Karpas-422 (cell line): ENCODE measurements at regions not wholly inside any gene's neighbourhood (a gene's known extent, or its start where the extent isn't known, plus 50 kb on each side); places are given as distances from the start of the nearest gene placed in this dataset.

Experiments used
- DNase-seq: peaks from one replicate; pipeline ENCODE4 v3.0.0-alpha.2; 2015
- H2AFZ ChIP-seq: fragments of 200-600 bp; sonication (generic); 2 replicates; pipeline ENCODE4 v1.6.1; 2014; ENCODE audit warnings: antibody characterized with exemption, low read length, mixed read lengths
- H3K27ac ChIP-seq: fragments of 200-600 bp; sonication (generic); 2 replicates; pipeline ENCODE4 v1.5.1; 2014; ENCODE audit warnings: mild to moderate bottlenecking, low read length, moderate library complexity
- H3K27me3 ChIP-seq: fragments of 200-600 bp; sonication (generic); 2 replicates; pipeline ENCODE4 v1.6.1; 2014; ENCODE audit warnings: low read length, mixed read lengths
- H3K36me3 ChIP-seq: fragments of 200-600 bp; sonication (generic); 2 replicates; pipeline ENCODE4 v1.6.1; 2014; ENCODE audit warnings: low read length, mixed read lengths; ENCODE audit not compliant: insufficient read depth
- H3K4me1 ChIP-seq: fragments of 200-600 bp; sonication (generic); 2 replicates; pipeline ENCODE4 v1.6.1; 2014; ENCODE audit warnings: mild to moderate bottlenecking, low read length, mixed read lengths
- H3K4me2 ChIP-seq: fragments of 200-600 bp; sonication (generic); 2 replicates; pipeline ENCODE4 v1.6.1; 2014; ENCODE audit warnings: low read length, low read depth, mild to moderate bottlenecking; ENCODE audit not compliant: poor library complexity, severe bottlenecking
- H3K4me3 ChIP-seq: fragments of 200-600 bp; sonication (generic); 2 replicates; pipeline ENCODE4 v1.5.1; 2014; ENCODE audit warnings: mild to moderate bottlenecking, antibody characterized with exemption, low read length, mixed read lengths
- H3K79me2 ChIP-seq: fragments of 200-600 bp; sonication (generic); 2 replicates; pipeline ENCODE4 v1.6.1; 2014; ENCODE audit warnings: mild to moderate bottlenecking, low read length, mixed read lengths
- H3K9ac ChIP-seq: fragments of 200-600 bp; sonication (generic); 2 replicates; pipeline ENCODE4 v1.6.0; 2014; ENCODE audit warnings: low read length
- H3K9me2 ChIP-seq: fragments of 200-600 bp; sonication (generic), shearing (Covaris generic); replicated peaks from 2 replicates; pipeline ENCODE4 v1.6.0; 2014; ENCODE audit warnings: mild to moderate bottlenecking, low read length, moderate library complexity; ENCODE audit not compliant: insufficient read depth
- H3K9me3 ChIP-seq: fragments of 300-700, 200-600 bp; sonication (generic); 2 replicates; pipeline ENCODE4 v1.6.1; 2014; ENCODE audit warnings: low read length, mixed read lengths
- H4K20me1 ChIP-seq: fragments of 200-600 bp; sonication (generic); 2 replicates; pipeline ENCODE4 v1.6.1; 2014; ENCODE audit warnings: mild to moderate bottlenecking, antibody characterized with exemption, low read length, low read depth; ENCODE audit not compliant: insufficient read depth

GRCh38 chr5:104942735-104943134, 1380.1 kb upstream of the NUDT12 start:
- H3K9ac ChIP-seq, result no peak overlapping the region
- peaks cover 22% of the 10 kb centered on the region for H3K9me3 ChIP-seq
- H3K36me3 ChIP-seq, result no peaks in the 10 kb centered on the region
- H3K27ac ChIP-seq, result no peak overlapping the region
- H3K4me1 ChIP-seq, result no peaks in the 10 kb centered on the region
- no peaks in the 10 kb centered on the region for H3K27me3 ChIP-seq
- DNase-seq, result no peak
- H3K79me2 ChIP-seq, result no peaks in the 10 kb centered on the region
- no peak overlapping the region for H3K4me2 ChIP-seq
- H2AFZ ChIP-seq, result no peak overlapping the region
- H4K20me1 ChIP-seq, result no peaks in the 10 kb centered on the region
- no peaks in the 10 kb centered on the region for H3K9me2 ChIP-seq
- no peak overlapping the region for H3K4me3 ChIP-seq

- no peak for DNase-seq
- Histone ChIP-seq H4K20me1 (no peaks in the 10 kb centered on the region), H3K9me3 (peaks cover 24% of the 10 kb centered on the region), H3K9ac (no peak overlapping the region), H3K79me2 (no peaks in the 10 kb centered on the region), H3K27ac (no peak overlapping the region), H2AFZ (no peak overlapping the region), H3K4me2 (no peak overlapping the region), H3K4me3 (no peak overlapping the region), H3K9me2 (no peaks in the 10 kb centered on the region), H3K27me3 (no peaks in the 10 kb centered on the region), H3K4me1 (no peaks in the 10 kb centered on the region), H3K36me3 (no peaks in the 10 kb centered on the region)
Observed at GRCh38 chr5:104941030-104941645, 1378.5 kb upstream of the NUDT12 start.

- no peaks in the 10 kb centered on the region for H3K27me3 ChIP-seq
- no peak overlapping the region for H3K4me3 ChIP-seq
- no peak overlapping the region for H2AFZ ChIP-seq
- no peaks in the 10 kb centered on the region for H3K36me3 ChIP-seq
- no peaks in the 10 kb centered on the region for H4K20me1 ChIP-seq
- no peaks in the 10 kb centered on the region for H3K9me2 ChIP-seq
- H3K4me2 ChIP-seq, result no peak overlapping the region
- no peak overlapping the region for H3K27ac ChIP-seq
- no peaks in the 10 kb centered on the region for H3K4me1 ChIP-seq
- H3K9ac ChIP-seq, result no peak overlapping the region
- peaks cover 37% of the 10 kb centered on the region for H3K9me3 ChIP-seq
- H3K79me2 ChIP-seq, result no peaks in the 10 kb centered on the region
- no peak for DNase-seq
Observed at GRCh38 chr5:104937598-104937997, 1375.0 kb upstream of the NUDT12 start.

GRCh38 chr5:104932431-104932830, 1369.8 kb upstream of the NUDT12 start:
- Histone ChIP-seq H3K4me1 (no peaks in the 10 kb centered on the region), H3K27ac (no peak overlapping the region), H3K36me3 (no peaks in the 10 kb centered on the region), H3K9me3 (peaks cover 34% of the 10 kb centered on the region), H2AFZ (no peak overlapping the region), H3K4me3 (no peak overlapping the region), H3K79me2 (no peaks in the 10 kb centered on the region), H4K20me1 (no peaks in the 10 kb centered on the region), H3K4me2 (no peak overlapping the region), H3K9ac (no peak overlapping the region), H3K27me3 (no peaks in the 10 kb centered on the region), H3K9me2 (no peaks in the 10 kb centered on the region)
- no peak for DNase-seq

- Histone ChIP-seq H3K79me2 (no peaks in the 10 kb centered on the region), H3K9me2 (no peaks in the 10 kb centered on the region), H3K4me1 (no peaks in the 10 kb centered on the region), H3K27me3 (no peaks in the 10 kb centered on the region), H2AFZ (no peak overlapping the region), H3K4me3 (no peak overlapping the region), H4K20me1 (no peaks in the 10 kb centered on the region), H3K36me3 (no peaks in the 10 kb centered on the region), H3K9me3 (peaks cover 29% of the 10 kb centered on the region), H3K27ac (no peak overlapping the region), H3K4me2 (no peak overlapping the region), H3K9ac (no peak overlapping the region)
- no peak for DNase-seq
Observed at GRCh38 chr5:104928906-104929520, 1366.4 kb upstream of the NUDT12 start.

- DNase-seq, result no peak
- H3K9me3 ChIP-seq, result peaks cover 23% of the 10 kb centered on the region
- H3K9ac ChIP-seq, result no peak overlapping the region
- H3K9me2 ChIP-seq, result no peaks in the 10 kb centered on the region
- H4K20me1 ChIP-seq, result no peaks in the 10 kb centered on the region
- no peaks in the 10 kb centered on the region for H3K27me3 ChIP-seq
- no peak overlapping the region for H3K4me2 ChIP-seq
- H3K4me3 ChIP-seq, result no peak overlapping the region
- no peaks in the 10 kb centered on the region for H3K79me2 ChIP-seq
- no peaks in the 10 kb centered on the region for H3K4me1 ChIP-seq
- no peaks in the 10 kb centered on the region for H3K36me3 ChIP-seq
- no peak overlapping the region for H3K27ac ChIP-seq
- no peak overlapping the region for H2AFZ ChIP-seq
Observed at GRCh38 chr5:104915226-104915625, 1352.6 kb upstream of the NUDT12 start.

GRCh38 chr5:104914536-104915070, 1352.0 kb upstream of the NUDT12 start:
- no peaks in the 10 kb centered on the region for H3K9me2 ChIP-seq
- H3K4me1 ChIP-seq, result no peaks in the 10 kb centered on the region
- H3K4me3 ChIP-seq, result no peak overlapping the region
- no peak for DNase-seq
- H2AFZ ChIP-seq, result no peak overlapping the region
- no peaks in the 10 kb centered on the region for H4K20me1 ChIP-seq
- no peak overlapping the region for H3K9ac ChIP-seq
- no peaks in the 10 kb centered on the region for H3K27me3 ChIP-seq
- H3K27ac ChIP-seq, result no peak overlapping the region
- peaks cover 20% of the 10 kb centered on the region for H3K9me3 ChIP-seq
- H3K36me3 ChIP-seq, result no peaks in the 10 kb centered on the region
- H3K4me2 ChIP-seq, result no peak overlapping the region
- H3K79me2 ChIP-seq, result no peaks in the 10 kb centered on the region

GRCh38 chr5:104913841-104914281, 1351.3 kb upstream of the NUDT12 start:
- H3K9ac ChIP-seq, result no peak overlapping the region
- no peaks in the 10 kb centered on the region for H3K4me1 ChIP-seq
- no peak overlapping the region for H2AFZ ChIP-seq
- H3K27me3 ChIP-seq, result no peaks in the 10 kb centered on the region
- no peak overlapping the region for H3K27ac ChIP-seq
- H4K20me1 ChIP-seq, result no peaks in the 10 kb centered on the region
- no peaks in the 10 kb centered on the region for H3K79me2 ChIP-seq
- no peak overlapping the region for H3K4me3 ChIP-seq
- no peak for DNase-seq
- peaks cover 20% of the 10 kb centered on the region for H3K9me3 ChIP-seq
- H3K4me2 ChIP-seq, result no peak overlapping the region
- H3K36me3 ChIP-seq, result no peaks in the 10 kb centered on the region
- H3K9me2 ChIP-seq, result no peaks in the 10 kb centered on the region
